ENCODE measurements at regions not wholly inside any gene's neighbourhood (a gene's known extent, or its start where the extent isn't known, plus 50 kb on each side); places are given as distances from the start of the nearest gene placed in this dataset.

DNA sequence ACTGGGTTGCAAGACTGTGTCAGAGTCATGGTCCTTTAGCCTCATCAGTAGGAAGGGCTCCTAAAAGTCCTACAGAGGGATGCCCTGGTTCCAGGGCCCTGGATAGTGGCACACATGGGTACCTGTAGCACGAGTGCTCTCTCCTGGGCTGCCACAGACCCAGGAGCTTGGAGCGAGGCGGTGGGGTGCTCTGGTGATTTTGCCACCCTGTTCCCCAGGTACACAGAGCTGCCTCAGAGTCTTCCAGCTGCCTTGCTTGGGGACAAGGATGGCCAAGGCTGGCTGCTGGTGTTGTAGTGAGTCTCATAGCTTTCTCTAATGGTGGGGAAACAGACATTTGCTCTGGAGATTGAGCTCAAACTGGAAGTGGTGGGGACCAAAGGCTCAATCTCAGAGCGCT, 53.9 kb upstream of the OLFM4 start:
- no peak for TF ChIP-seq ZNF773 (CRISPR knock-in tag; IDR thresholded peaks at IDR 0.05; ENCODE audit: borderline replicate concordance)
- TF ChIP-seq HNRNPUL1 (IDR thresholded peaks at IDR 0.05; ENCODE audit: low read depth, low read length), result no peak
- no peak for TF ChIP-seq POLR2A (IDR thresholded peaks at IDR 0.05; ENCODE audit: insufficient read depth in 1 of 2, low read depth in 2 of 2, low read length in 2 of 2)
- no peak for TF ChIP-seq EZH2 (conservative IDR thresholded peaks at IDR 0.05; ENCODE audit: low read depth, low read length)

Data from HepG2 (cell line).